DOHH2 (cell line): ENCODE measurements at regions not wholly inside any gene's neighbourhood (a gene's known extent, or its start where the extent isn't known, plus 50 kb on each side); places are given as distances from the start of the nearest gene placed in this dataset.

Experiments used
- H3F3A ChIP-seq: fragments of 200-600 bp; sonication (generic), shearing (Covaris generic); 2 replicates; pipeline ENCODE4 v1.6.0; 2016; ENCODE audit warnings: antibody characterized with exemption, mild to moderate bottlenecking; ENCODE audit not compliant: control insufficient read depth, insufficient read depth
- H3K27ac ChIP-seq: fragments of 200-600 bp; sonication (generic); 2 replicates; pipeline ENCODE4 v1.5.1; 2014; ENCODE audit warnings: low read depth, mild to moderate bottlenecking, low read length, moderate library complexity
- H3K27me3 ChIP-seq: fragments of 200-600 bp; sonication (generic); 2 replicates; pipeline ENCODE4 v1.6.1; 2014; ENCODE audit warnings: mild to moderate bottlenecking, low read length, mixed read lengths; ENCODE audit not compliant: control insufficient read depth
- H3K36me3 ChIP-seq: fragments of 200-600 bp; sonication (generic); 2 replicates; pipeline ENCODE4 v1.6.1; 2014; ENCODE audit warnings: mild to moderate bottlenecking, low read length, moderate library complexity, mixed read lengths; ENCODE audit not compliant: control insufficient read depth
- H3K4me1 ChIP-seq: fragments of 200-600 bp; sonication (generic); 2 replicates; pipeline ENCODE4 v1.6.1; 2014; ENCODE audit warnings: mild to moderate bottlenecking, low read length, mixed read lengths; ENCODE audit not compliant: control insufficient read depth
- H3K4me2 ChIP-seq: fragments of 200-600 bp; sonication (generic); 2 replicates; pipeline ENCODE4 v1.6.0; 2014; ENCODE audit warnings: mild to moderate bottlenecking, low read length, moderate library complexity
- H3K4me3 ChIP-seq: fragments of 200-600 bp; sonication (generic); 2 replicates; pipeline ENCODE4 v1.5.1; 2014; ENCODE audit warnings: mild to moderate bottlenecking, low read length, mixed read lengths
- H3K79me2 ChIP-seq: fragments of 200-600 bp; sonication (generic); 2 replicates; pipeline ENCODE4 v1.6.1; 2014; ENCODE audit warnings: mild to moderate bottlenecking, low read length, mixed read lengths; ENCODE audit not compliant: control insufficient read depth
- H3K9me2 ChIP-seq: fragments of 200-600 bp; sonication (generic); replicated peaks from 2 replicates; pipeline ENCODE4 v1.6.1; 2014; ENCODE audit warnings: mild to moderate bottlenecking, low read length, mixed read lengths; ENCODE audit not compliant: control insufficient read depth
- H3K9me3 ChIP-seq: fragments of 200-600 bp; sonication (generic); 2 replicates; pipeline ENCODE4 v1.6.1; 2014; ENCODE audit warnings: antibody characterized with exemption, low read length, mixed read lengths; ENCODE audit not compliant: control insufficient read depth, insufficient read depth
- H4K20me1 ChIP-seq: fragments of 200-600 bp; sonication (generic); 2 replicates; pipeline ENCODE4 v1.6.0; 2014; ENCODE audit warnings: low read depth, mild to moderate bottlenecking, antibody characterized with exemption, low read length, moderate library complexity; ENCODE audit not compliant: control insufficient read depth, insufficient read depth
- EZH2phosphoT487 ChIP-seq: fragments of 200-600 bp; sonication (generic); IDR thresholded peaks from 2 replicates; pipeline ENCODE4 v1.6.1; 2017; ENCODE audit warnings: borderline replicate concordance, mild to moderate bottlenecking, antibody characterized with exemption, low read length, moderate library complexity, mixed read lengths
- TF ChIP-seq, protein P1 (sequence below): fragments of 200-600 bp; sonication (generic); IDR thresholded peaks from one replicate; pipeline ENCODE4 v1.5.1; 2014; ENCODE audit warnings: antibody characterized with exemption, mild to moderate bottlenecking, low read depth, low read length; ENCODE audit not compliant: poor library complexity, severe bottlenecking

DNA sequence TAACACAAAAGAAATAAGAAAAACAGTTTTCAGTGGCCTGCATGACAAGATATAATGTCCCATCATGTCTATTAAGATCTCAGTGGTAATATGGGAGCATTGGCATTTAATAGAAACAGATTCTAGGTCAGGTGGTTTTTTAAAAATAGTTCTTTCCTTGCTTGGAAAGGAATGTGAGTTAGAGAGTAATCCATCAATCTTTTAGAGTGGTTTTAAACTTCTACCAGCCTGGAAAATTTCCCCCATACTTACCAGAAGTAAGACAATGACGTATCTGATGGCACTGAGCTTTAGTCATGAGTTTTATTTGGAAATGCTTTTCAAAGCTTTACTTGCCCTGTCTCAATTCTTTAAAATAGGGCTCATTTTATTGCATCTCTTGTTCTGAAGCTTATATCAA, 441.7 kb upstream of the SMIM21 start:
- TF ChIP-seq EZH2phosphoT487: no peak
- TF ChIP-seq, protein P1, sequence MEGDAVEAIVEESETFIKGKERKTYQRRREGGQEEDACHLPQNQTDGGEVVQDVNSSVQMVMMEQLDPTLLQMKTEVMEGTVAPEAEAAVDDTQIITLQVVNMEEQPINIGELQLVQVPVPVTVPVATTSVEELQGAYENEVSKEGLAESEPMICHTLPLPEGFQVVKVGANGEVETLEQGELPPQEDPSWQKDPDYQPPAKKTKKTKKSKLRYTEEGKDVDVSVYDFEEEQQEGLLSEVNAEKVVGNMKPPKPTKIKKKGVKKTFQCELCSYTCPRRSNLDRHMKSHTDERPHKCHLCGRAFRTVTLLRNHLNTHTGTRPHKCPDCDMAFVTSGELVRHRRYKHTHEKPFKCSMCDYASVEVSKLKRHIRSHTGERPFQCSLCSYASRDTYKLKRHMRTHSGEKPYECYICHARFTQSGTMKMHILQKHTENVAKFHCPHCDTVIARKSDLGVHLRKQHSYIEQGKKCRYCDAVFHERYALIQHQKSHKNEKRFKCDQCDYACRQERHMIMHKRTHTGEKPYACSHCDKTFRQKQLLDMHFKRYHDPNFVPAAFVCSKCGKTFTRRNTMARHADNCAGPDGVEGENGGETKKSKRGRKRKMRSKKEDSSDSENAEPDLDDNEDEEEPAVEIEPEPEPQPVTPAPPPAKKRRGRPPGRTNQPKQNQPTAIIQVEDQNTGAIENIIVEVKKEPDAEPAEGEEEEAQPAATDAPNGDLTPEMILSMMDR: no peak
- Histone ChIP-seq H3F3A (no peaks in the 10 kb centered on the region), H3K4me2 (no peak overlapping the region), H3K36me3 (no peaks in the 10 kb centered on the region), H3K27me3 (no peaks in the 10 kb centered on the region), H4K20me1 (no peaks in the 10 kb centered on the region), H3K4me3 (no peak overlapping the region), H3K9me3 (no peaks in the 10 kb centered on the region), H3K27ac (no peak overlapping the region), H3K9me2 (no peaks in the 10 kb centered on the region), H3K79me2 (no peaks in the 10 kb centered on the region), H3K4me1 (no peaks in the 10 kb centered on the region)

DNA sequence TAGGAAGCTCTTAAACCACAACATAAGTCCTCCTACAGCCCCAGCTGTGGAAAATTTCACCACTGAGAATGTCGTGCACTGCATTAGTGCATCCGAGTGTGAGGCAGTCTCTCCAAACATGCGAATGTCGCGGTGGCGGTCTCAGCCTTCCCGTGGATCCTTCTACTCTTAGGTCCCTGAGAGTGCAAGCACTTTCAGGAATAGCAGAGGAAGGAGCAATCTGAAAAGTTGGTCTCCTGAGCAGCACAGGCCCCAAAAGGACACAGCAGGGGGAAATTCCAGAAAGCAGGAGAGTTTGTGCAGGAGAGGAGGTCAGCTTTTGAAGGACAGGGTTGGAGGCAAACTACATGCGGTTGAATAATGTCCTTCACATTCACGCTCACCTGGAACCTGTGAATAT, 440.5 kb upstream of the SMIM21 start:
- no peaks in the 10 kb centered on the region for H3K36me3 ChIP-seq
- no peaks in the 10 kb centered on the region for H3F3A ChIP-seq
- no peaks in the 10 kb centered on the region for H3K4me1 ChIP-seq
- no peaks in the 10 kb centered on the region for H3K9me3 ChIP-seq
- H3K4me3 ChIP-seq: no peak overlapping the region
- no peaks in the 10 kb centered on the region for H4K20me1 ChIP-seq
- TF ChIP-seq, protein P1: no peak
- TF ChIP-seq EZH2phosphoT487: no peak
- no peaks in the 10 kb centered on the region for H3K79me2 ChIP-seq
- no peaks in the 10 kb centered on the region for H3K27me3 ChIP-seq
- H3K27ac ChIP-seq: no peak overlapping the region
- no peak overlapping the region for H3K4me2 ChIP-seq
- no peaks in the 10 kb centered on the region for H3K9me2 ChIP-seq

DNA sequence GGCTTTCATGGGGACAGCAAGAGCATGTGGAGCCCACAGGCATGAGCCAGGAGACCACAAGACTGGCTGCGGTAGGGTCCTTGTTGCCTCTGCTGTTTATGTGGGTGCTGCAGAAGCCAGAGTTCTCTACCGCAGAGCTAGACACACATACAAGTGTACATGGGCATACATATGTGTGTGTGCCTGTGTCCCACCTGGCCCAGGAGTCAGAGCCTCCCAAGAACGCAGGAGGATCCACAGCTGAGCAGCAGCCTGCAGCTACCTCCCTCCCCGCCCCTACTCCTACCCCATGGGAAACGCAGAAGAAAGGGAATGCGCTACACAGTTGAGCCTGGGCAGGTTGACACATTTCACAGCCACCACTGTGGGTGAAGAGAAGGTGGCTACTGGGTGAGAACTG, 438.1 kb upstream of the SMIM21 start:
- H3F3A ChIP-seq: no peaks in the 10 kb centered on the region
- H3K27me3 ChIP-seq: no peaks in the 10 kb centered on the region
- no peak overlapping the region for H3K4me3 ChIP-seq
- no peak overlapping the region for H3K27ac ChIP-seq
- TF ChIP-seq EZH2phosphoT487: no peak
- TF ChIP-seq, protein P1: no peak
- H3K9me3 ChIP-seq: no peaks in the 10 kb centered on the region
- H3K9me2 ChIP-seq: no peaks in the 10 kb centered on the region
- no peaks in the 10 kb centered on the region for H3K4me1 ChIP-seq
- no peaks in the 10 kb centered on the region for H3K79me2 ChIP-seq
- no peaks in the 10 kb centered on the region for H4K20me1 ChIP-seq
- no peak overlapping the region for H3K4me2 ChIP-seq
- no peaks in the 10 kb centered on the region for H3K36me3 ChIP-seq

DNA sequence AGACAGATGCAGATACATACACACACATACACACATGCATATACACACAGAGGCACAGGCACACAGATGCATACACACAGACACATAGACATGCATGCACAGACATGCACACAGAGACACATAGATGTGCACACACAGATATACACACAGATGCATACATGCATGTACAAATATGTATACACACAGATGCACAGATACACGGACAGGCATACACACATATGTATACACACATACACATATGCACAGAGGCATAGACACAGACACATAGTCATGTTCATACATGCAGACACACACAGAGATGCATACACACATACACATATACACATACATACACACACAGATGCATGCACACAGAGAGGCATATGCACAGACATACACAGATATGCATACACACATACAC, 437.3 kb upstream of the SMIM21 start:
- Histone ChIP-seq H3K9me3 (no peaks in the 10 kb centered on the region), H4K20me1 (no peaks in the 10 kb centered on the region), H3K79me2 (no peaks in the 10 kb centered on the region), H3K4me2 (no peak overlapping the region), H3K4me3 (no peak overlapping the region), H3K27ac (no peak overlapping the region), H3K9me2 (no peaks in the 10 kb centered on the region), H3K36me3 (no peaks in the 10 kb centered on the region), H3F3A (no peaks in the 10 kb centered on the region), H3K27me3 (no peaks in the 10 kb centered on the region), H3K4me1 (no peaks in the 10 kb centered on the region)
- TF ChIP-seq, protein P1: no peak
- no peak for TF ChIP-seq EZH2phosphoT487
